ENCODE measurements at regions not wholly inside any gene's neighbourhood (a gene's known extent, or its start where the extent isn't known, plus 50 kb on each side); places are given as distances from the start of the nearest gene placed in this dataset.

DNA sequence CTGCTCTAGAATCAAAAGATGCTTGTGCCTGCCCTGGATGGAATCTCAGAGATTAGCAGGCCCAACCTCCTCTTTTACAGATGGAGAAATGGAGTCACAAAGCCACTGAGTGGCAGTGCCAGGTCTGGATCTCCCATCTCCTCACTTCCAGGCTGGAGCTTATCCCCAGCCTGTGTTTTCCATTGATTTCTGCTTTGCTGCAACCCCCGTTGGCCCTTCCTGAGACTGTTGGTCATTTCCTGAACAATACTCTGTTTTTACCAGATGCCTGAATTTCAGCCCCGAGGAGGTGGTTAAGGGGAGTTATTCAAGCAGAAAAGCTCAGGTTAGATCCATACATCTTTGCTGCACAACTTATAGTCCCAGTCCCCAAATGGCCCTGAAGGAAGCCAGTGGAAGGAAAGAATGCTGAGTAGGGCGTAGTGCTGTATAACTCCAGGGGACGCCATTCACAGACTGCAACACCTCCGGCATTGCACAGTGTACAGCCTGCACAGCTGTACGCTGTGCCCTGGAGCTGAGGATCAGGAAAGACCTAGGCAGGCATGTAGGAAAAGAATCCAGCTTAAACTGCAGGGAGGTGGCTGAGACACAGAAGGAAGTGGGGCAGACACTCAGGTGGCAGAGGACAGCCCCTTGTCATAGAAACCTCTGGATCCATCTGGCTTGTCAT, 77.5 kb downstream of the RPLP1 start:
- DNase-seq (ENCODE audit: low read depth in 2 of 3, low spot score in 2 of 3): no peak

DNA sequence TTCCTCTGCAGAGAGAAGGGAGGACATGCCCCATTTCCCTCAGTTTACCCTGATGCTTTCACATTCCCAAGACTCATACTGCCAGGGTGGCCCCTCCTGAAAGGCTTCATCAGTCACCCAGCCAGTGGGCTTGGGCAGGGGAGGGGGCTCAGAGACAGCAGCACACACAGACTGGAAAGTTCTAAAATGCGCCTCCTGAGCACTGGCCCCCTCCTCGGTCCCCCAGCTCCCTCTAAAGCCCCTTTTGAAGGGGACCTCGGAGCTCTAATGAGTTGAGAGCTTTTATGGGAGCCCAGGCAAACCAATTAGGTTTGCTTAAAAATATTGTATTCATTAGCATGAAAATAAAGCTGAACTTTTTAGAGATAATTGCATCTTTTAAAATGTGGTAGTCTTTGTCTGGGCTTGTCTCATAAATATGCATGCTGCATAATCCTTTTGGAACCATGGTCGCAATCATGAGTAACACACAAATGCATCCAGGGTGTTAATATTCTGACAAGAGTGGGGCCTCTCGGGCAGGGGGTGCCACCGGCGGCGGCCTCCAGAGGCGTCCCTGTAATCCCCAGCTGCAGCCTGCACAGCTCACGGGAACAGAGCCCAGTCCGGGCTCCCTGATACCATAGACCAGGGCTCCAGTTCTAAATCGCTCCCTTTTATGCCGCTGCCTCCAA, 78.5 kb downstream of the RPLP1 start:
- DNase-seq (ENCODE audit: low read depth in 2 of 3, low spot score in 2 of 3): no peak

DNA sequence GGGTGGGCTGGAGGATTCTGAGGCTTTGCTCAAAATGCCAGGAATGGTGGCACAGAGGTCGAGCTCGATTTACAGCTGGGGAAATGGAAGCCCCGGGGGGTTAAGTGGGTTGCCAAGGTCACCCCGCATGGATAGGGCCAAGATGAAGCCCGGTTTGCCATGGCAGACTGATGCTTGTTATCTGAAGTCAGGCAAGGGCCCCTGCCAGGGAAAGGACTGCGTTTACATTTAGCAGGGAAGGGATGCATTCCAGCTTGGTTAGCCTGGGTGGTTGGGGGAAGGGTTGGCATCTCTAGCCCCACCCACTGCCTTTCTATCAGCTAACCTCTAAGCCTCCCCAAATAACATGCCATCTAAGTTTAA, 79.0 kb downstream of the RPLP1 start:
- no peak for DNase-seq (ENCODE audit: low read depth in 2 of 3, low spot score in 2 of 3)

DNA sequence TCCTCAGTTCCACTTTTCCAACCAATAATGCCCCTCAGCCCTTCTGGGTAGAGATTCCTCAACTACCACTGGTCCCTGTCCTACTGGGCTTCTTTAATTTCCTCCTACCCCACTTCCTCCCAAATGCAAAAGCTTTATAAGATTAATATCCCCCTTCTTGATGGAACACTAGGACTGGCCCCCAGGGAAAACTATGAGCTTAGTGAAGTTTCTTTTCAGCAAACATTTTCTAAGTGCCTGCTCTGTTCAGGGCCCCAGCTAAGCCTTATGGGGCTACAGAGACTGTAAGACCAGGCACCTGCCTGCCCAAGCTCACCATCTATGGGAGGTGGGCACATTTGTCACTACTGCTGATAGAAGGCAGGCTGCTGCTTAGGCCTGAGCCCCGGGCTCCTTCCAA, 79.4 kb downstream of the RPLP1 start:
- DNase-seq (ENCODE audit: low read depth in 2 of 3, low spot score in 2 of 3): no peak

DNA sequence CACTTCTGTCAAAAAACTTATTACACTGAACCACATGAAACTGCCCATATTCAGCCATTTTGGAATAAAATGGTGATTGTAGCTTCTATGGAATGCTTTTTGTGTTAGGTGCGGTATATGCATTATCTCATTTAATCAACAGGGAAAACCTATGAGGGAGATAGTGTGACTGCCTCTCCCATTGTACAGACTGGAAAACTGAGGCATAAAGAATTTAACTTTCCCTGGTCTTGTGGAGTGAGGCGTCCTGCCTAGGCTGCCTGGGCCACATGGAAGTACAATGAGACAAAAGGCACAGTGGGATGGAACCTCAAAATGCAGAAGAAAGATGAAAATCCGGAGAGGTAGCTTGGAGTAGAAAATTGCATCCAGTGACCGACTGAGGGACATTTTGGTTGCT, 80.2 kb downstream of the RPLP1 start:
- DNase-seq (ENCODE audit: low read depth in 2 of 3, low spot score in 2 of 3): no peak

DNA sequence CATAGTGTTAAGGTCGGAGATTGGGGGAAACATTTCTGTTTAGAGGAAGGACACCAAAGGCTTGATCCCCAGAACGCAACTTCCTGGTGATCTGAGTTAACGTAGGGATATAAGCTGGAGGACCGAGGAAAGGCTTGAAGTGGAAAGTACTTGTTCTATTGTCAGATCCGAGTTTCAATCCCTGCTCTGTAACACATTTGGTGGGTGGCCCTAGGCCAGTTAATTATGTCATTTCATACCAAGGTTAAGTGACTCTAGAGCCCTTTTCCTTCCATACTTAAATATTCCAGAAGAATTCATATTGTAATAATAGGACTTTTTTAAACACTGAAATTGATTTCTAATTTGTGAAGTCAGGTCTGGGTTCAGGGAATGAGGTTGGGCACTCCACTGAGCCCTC, 80.9 kb downstream of the RPLP1 start:
- no peak for DNase-seq (ENCODE audit: low read depth in 2 of 3, low spot score in 2 of 3)

DNA sequence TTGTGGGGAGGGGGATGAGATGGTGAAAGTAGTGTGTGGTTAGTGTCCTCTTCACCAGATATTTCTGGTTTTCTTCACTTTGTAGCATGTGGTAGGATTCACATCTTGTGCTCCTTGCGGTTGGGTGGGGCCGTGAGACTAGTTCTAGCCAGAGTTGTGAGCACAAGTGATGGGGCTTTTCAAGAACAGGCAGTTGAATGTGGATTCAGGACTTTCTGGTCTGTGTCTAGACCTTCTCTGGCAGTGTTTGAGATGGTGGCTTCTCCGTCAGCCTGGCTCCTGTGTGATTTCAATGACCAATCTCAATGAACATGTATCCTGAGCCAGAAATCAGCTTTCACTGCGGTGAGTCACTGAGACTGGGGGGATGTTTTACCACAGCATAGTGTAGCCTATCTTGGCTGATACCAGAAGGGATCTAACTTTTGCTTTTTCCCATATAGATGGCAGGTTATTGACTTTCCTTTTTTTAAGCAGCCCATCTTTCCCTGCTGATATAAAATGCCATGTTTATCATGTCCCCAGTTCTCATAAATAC, 82.6 kb downstream of the RPLP1 start:
- DNase-seq (ENCODE audit: low read depth in 2 of 3, low spot score in 2 of 3): no peak

DNA sequence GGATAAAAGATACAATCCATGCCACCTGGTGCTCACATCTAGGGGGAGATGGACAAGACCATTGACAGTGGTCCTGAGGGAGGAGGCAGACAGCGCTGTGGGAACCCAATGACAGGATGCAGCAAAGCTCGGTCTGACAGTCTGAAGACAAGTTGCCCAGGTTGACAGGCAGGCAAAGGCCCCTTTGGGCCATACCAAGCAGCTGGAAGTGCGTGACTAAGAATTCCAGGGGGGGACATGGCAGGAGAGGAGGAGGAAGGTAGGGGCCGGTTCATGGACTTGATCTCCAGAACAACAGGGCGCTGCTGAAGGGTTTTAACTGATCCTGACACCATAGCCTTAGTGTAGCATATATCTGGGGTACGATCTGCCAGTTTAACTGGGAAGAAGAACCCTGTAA, 83.4 kb downstream of the RPLP1 start:
- no peak for DNase-seq (ENCODE audit: low read depth in 2 of 3, low spot score in 2 of 3)

DNA sequence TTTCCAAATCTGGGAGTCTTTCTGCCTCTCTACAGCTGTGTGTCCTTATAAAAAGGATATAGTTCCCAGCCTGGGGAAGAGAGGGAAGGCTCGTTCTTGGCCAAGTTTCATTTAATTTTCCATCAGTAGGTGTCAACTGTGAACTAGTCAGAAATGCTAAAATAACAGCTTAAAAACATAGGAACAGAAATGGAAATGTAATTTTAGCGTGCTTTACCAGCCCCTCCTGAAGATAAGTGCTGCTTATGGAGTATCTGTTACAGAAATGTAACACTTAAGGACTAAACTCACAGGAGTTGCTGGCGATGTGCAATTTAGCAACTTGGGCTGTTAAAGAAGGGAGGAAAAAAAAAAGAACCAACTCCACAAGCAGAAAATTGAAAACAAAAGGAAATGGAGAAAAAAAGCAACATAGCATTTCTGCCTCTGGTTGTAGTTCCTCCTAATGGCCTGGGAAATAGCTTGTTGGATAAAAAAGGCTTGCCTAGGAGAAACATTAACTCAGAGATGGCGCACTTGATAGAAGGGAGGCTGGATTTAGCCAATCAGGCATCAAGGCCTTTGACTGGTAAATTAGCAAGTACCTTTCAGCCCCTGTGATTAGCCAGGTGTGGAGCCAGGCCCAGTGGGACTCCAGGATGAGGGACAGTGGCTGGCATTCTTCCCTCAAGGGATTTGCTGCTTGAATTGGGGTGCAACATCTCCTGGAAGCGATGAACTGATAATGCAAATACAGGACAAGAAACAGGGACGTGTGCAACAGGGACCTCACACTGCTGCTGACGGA, 84.3 kb downstream of the RPLP1 start:
- no peak for DNase-seq (ENCODE audit: low read depth in 2 of 3, low spot score in 2 of 3)

DNA sequence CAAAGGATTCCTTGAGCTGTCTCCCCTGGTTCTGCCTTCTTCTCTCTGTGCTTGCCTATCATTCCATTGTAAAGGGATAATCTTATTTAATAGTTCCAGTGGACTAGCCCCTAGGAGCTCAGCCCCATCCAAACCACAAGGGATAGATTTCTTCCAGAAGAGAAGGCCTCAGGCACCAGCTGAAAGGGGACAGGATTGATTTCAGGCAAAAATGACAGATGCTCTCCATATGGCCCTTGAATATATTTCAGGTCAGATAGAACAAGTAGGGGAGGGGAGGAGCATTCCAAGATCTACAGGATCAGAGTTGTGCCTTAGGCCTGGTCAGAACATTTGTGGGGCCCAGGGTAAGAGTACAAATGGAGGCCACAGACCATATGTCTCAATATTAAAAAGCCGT, 85.3 kb downstream of the RPLP1 start:
- no peak for DNase-seq (ENCODE audit: low read depth in 2 of 3, low spot score in 2 of 3)

DNA sequence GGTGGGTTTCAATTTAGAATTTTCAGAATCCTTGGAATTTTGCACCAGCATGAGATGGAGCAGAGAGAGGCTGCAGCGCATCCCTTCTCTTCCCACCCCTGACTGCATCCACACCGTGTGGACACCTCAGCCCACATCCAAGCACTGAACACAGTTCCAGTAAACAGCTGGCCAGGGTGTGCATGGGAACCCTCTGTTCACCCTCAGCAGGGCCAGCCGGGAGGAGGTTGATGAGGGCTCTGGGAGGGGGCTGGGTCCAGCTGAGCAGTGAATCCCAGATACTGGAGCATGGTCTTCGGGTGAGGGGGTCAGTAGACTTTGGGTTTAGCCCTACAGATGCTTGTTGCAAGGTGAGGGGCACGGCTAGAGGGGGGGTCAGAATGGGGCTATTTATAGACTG, 85.8 kb downstream of the RPLP1 start:
- no peak for DNase-seq (ENCODE audit: low read depth in 2 of 3, low spot score in 2 of 3)

DNA sequence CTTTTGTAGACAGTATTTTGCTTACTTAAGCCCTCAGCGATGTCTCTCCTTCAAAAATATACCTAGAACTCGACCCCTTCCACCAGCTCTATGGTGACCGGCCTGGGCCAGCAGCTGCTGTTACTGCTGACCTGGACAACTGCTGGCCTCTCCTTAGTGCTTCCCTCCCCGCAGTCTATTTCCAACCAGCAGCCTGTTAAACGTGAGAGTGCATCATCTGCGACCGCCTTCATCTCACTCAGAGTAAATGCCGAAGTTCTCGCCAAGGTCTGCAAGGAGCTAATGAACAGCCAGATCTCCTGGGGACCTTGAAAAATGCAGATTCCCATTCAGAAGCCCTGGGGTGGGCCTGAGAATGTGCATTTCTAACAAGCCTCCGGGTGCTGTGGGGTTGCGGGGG, 86.7 kb downstream of the RPLP1 start:
- no peak for DNase-seq (ENCODE audit: low read depth in 2 of 3, low spot score in 2 of 3)

DNA sequence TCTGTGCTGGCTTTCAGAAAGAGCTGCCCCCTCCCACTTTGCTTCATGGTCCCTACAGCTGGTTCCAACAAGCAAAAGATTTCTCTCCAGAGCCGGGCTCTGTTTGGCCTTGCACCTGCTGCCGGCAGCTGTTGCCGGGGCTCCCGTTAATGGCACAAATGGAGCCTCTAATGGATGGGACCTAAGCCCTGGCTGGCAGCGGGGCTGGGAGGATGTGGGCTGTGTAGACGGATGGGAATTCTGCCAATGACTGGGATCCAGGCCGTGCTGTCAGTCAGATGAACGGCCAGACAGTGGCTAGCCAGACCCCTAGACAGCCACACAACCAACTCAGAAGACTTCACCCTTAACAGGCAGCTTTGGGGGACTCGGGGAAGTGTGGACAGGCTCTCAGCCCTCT, 88.0 kb downstream of the RPLP1 start:
- DNase-seq (ENCODE audit: low read depth in 2 of 3, low spot score in 2 of 3): no peak

DNA sequence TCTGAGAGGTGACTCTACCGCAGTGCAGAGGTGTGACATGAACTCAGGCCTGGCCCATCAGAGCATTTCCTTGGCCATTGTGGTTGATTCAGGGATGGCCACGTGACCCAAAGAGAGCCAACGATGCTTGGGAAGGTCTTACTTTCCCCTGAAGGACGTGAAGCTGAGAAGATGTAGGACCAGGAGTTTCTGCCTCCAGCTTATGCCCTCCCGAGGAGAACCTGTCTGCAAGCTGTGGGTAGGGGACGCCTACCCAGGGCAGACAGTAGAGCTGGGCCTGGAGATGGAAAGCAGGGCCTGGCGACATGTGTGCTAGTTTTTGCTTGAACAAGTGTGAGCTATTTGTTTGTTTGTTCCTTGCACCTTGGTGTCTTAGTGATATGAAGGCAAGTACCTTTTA, 89.4 kb downstream of the RPLP1 start:
- no peak for DNase-seq (ENCODE audit: low read depth in 2 of 3, low spot score in 2 of 3)

DNA sequence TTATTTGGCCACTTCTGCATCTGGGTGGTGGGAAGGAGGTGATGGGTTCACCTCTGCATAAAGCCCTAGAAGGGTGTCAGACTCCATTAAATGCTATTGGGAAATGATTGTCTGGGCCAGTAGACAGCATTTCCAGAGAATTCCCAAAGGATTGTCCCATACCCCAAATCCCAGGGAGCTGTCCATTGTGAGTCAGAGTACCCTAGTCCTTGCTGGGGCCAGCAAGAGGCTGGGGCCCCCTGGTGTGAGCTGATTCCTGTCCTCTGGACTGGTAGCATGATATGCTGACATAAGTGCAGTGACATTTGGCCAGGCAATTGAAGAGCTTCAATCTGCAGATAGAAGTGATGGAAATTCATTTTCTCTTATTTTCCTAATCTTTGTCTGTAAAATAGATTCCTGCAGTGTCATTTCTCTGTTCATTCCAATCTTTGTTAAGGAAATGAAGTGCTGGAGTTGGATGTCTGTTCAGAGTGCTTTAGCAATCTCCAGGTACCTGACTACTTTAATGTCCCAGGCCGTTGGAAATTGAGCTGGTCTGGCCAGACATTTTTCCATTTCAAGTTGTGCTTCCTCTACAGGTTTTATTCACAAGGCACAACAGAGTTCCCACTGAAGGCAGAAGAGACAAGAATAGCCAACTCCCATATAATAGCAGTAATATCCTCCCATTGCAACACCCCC, 91.2 kb downstream of the RPLP1 start:
- no peak for DNase-seq (ENCODE audit: low read depth in 2 of 3, low spot score in 2 of 3)

DNA sequence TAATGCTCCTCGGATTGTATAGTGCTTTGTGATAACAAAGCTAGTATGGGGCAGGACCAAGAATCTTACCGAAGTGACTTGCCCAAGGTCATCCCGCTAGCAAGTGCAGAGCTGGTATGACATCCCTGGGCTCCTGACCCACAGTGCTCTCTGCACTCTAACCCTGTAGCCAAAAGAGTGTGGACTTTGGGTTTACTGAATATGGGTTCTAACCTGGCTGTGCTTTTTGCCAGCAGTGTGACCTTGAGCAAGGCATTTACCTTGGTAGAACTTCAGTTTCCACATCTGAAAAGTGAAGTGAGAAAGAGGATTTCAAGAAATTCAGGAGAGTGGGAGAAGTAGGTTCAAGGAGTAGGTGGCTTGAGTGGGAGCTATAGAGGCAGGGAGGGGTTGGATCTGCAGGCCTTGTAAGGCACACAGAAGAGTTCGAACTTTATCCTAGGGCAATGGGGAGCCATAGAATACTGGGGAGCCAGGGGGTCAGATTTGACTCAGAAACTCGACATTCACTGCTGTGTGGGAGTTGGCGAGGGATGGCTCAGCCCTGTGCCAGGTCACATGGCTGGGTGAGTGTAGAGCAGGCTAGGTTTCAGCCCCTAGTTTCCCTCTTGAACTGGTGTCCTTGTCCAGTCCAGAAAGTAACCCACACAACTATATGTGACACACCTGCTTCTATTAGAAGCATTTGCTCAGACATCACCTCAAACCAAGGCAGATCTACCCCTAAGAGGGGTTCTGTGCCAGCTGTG, 91.9 kb downstream of the RPLP1 start:
- DNase-seq (ENCODE audit: low read depth in 2 of 3, low spot score in 2 of 3): no peak

DNA sequence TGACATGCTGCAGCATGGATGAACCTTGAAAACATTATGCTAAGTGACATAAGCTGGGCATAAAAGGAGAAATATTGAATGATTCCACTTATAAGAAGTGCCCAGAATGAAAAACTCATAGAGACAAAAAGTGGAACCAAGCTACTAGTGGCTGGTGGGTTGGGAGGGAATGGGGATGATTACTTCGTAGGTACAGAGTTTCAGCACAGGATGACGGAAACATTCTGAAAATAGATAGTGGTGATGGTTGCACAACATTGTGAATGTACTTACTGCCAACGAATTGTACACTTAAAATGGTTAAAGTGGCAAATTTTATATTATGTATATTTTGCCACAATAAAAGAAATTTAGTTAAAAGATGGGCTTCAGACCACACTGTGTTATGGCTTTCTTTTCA, 93.6 kb downstream of the RPLP1 start:
- no peak for DNase-seq (ENCODE audit: low read depth in 2 of 3, low spot score in 2 of 3)

DNA sequence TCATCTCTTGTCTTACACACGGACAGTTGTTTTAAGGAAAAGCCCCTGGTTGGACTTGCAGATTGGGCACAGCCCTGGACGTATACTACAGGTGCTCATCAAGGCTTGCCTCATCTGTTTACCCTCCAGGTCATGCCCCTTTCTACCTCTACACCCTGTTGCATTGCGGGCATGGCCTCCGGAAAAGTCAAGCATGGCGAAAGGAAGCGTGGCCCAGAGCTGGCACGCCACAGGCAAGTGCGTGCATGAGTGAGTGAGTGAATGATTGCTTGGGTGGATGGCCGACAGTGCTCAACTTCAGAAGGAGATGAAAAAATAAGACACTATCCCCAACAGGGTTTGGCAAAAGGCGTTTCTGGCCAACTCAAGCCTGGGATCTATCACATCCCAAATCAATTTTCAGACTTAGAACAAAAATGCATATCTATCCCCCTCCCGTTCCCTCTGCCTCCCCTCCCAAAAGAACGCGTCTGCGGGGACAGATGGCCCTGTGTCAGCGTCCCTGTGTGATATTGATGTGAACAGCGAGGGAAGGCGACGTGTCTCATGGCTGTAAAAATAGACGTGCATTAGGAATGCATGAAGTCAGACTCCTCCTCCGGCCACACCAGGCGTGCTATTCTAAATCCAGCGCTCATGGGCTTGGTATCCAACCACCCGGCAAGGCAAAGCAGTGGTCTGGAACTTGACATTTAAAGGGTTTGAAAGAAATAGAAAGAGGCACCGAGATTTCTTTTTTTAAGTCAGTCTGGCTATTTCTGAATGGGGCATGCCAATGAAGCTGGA, 96.0 kb downstream of the RPLP1 start:
- no peak for DNase-seq (ENCODE audit: low read depth in 2 of 3, low spot score in 2 of 3)

DNA sequence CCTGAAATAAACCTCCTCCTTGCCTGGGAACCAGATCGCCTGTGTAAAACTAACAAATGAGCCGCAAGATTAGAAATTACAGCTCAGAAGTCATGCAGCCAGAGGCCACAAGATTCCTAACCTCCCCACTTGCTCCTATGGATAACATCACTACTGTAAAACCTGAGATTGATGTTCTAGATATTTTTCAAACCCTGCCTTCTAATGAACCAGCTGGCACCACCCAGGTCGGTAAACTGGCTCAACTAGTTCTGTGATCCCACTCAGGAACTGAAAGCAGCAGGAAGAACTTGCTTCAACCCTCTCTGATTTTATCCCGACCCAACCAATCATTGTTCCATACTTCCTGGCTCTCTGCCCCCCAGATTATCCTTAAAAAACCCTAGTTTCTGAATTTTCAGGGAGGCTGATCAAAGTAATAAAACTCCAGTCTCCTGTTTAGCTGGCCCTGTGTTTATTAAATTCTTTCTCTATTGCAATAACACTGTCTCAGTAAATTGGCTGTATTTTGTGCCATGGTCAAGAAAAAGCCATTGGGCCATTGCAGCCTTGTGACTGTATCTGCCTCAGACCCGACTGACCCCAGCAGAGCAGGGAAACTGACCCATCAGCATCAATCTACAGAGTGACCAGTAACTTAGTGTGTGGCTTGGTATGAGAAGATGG, 98.9 kb downstream of the RPLP1 start:
- no peak for DNase-seq (ENCODE audit: low read depth in 2 of 3, low spot score in 2 of 3)
